NCI-H460 (cell line): ENCODE measurements at regions not wholly inside any gene's neighbourhood (a gene's known extent, or its start where the extent isn't known, plus 50 kb on each side); places are given as distances from the start of the nearest gene placed in this dataset.
A peak's percentile ranks its signal among the peaks of the same experiment; 100 is the strongest.
"Not testable (repeated sequence)": the region's sequence is repeated elsewhere in the genome, so short reads cannot be mapped to it uniquely, and the experiment has no call there.

Experiments
- DNase-seq: peaks from one replicate; pipeline ENCODE4 v3.0.0-alpha.2; 2016; ENCODE audit warnings: low read depth; ENCODE audit errors: extremely low read depth

DNA sequence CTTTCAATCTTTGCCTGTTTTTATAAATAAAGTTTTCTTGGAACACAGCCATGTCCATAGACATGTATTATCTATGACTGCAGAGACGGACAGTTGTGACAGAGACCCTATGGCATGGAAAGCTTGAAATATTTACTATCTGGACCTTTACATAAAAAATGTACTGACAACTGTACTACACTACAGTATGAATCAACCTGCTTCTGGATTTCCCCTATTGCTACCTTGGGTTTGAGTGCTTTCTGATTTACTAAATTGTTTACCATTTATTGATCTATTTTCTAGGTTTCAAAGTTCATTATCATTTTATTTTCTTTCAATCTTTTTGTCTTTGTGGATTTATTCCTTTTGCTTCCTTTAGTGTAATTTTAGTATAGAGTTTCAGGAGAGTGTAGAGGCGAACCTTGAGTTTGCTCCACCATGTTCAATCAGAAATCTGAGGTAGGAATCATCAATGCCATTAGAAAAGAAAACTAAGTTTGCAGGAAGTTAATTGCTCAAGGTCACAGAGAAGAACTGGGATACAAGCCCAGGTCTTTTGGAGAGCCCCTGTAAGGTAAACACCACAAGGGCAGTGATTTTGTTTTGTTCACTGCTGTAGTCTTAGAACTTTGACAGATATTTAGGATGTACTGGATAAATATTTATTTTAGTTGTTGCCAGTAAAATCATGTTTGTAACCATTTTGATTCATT, 352.8 kb upstream of the SYNCRIP start:
- no peak for DNase-seq

DNA sequence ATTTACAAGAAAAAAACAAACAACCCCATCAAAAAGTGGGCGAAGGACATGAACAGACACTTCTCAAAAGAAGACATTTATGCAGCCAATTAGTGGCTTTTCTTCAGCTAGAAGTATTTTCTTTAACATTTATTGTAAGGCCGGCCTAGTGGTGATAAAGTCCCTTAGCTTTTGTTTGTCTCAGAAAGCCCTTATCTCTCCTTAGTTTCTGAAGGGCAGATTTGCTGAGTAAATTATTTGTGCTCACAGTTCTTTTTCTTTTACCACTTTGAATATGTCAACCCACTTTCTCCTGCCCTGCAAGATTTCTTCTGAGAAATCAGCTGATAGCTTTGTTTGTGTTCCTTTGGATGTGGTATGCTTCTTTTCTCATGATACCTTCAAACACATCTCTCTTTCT, 344.0 kb upstream of the SYNCRIP start:
- no peak for DNase-seq

DNA sequence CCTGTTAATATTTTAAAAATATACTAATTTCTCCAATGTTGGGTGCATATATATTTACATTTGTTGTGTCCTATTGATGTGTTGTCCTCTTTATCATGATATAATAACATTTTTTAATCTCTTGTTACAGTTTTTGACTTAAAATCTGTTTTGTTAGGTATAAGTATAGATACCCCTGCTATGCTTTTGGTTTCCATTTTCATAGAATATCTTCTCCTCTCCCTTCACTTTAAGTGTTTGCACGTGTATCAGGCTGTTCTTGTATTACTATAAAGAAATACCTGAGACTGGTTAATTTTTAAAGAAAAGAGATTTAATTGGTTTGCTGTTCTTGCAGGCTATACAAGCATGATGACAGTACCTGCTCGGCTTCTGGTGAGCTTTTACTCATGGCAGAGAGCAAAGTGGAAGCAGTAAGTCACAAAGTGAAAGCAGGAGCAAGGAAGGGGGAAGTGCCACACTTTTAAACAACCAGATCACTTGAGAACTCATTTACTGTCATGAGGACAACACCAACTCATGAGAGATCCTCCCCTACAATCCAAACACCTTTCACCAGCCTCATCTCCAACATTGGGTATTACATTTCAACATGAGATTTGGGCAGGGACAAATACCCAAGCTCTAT, 340.5 kb upstream of the SYNCRIP start:
- DNase-seq, result no peak

DNA sequence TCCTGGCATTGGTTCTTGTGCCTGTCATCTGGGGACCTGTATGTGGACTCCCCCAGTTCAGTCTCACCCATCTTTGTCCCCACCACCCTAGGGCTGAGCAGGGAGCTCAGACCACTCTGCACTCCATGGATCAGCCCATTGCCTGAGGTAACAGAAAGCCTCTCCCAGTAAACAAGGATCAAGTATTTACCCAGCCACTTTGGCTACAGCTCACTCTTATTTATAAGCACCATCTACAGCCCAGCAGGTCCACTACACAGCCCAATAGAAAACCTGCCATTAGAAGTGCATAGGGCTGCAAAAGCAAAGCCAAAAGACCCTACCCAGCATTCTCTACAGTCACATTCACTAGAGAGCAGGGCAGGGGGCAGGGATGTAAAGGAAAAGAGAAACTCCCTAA, 335.0 kb upstream of the SYNCRIP start:
- no peak for DNase-seq

DNA sequence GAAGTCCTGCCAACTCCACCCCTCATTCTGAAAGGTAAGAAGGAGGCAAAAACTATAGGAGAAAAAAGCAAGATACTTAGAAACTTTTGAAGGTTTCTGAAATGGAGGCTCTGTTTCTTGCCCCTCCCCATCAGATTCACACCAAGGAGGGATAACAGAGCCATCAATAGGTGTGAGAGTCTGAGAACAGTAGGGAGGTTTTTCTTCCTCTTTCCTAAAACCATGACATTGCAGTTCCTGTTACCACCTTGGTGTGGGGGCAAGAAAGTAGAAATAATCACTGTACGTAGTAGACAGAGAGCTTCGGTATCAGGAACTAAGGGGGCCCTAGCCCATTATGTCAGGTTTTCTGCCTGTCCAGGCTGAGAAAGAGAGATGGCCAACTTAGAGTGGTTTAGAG, 333.3 kb upstream of the SYNCRIP start:
- DNase-seq, result no peak

DNA sequence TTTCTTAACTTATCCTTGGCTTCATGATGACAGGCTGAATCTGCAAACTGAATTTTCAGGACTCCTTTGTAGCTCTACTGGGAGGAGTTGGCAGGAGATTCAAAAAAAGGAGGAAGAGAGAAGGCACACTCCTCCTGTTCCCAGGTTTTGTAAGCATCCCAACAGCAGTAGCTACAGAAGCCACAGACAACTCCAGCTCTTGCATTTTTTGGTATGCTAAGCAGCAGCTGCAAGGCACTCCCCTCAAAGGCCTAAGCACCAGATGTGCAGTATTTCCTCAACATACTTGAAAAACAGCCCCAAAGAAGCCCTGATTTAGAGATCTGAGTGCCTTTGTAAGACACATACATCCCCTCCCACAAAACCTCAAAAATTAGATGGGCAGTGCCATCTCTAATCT, 328.6 kb upstream of the SYNCRIP start:
- DNase-seq, result no peak

DNA sequence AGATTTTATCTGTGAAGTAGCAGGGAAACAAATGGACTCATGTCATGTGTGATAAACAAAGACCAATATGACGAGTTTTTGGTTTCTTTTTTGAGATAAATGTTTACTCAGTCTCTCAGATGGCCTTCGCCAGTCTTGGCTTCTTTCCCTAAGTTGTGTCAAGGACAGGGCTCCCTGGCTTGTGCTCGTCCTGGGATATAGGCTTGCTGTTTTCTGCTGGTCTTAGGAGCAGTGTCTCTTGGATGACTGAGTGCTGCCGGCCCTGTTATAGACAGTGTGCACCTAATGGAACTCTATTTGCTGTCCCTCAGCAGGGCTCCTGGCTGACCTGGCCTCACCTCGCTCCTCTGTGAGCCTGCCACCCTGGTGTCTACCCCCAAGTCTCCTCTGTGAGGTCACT, 324.1 kb upstream of the SYNCRIP start:
- no peak for DNase-seq

DNA sequence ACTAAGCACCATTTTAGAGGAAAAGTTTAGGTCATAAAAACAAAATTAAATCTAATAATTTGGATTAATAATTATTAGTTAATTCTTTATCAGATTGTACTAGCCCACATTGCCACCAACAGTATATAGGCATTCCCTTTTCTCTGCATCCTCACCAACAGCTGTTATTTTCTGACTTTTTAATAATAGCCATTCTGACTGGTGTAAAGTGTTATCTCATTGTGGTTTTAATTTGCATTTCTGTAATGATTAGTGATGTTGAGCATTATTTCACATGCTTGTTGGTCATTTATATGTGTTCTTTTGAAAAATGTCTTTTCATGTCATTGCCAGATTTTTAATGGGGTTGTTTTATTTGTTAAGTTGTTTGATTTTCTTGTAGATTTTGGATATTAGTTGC, 319.1 kb upstream of the SYNCRIP start:
- no peak for DNase-seq

DNA sequence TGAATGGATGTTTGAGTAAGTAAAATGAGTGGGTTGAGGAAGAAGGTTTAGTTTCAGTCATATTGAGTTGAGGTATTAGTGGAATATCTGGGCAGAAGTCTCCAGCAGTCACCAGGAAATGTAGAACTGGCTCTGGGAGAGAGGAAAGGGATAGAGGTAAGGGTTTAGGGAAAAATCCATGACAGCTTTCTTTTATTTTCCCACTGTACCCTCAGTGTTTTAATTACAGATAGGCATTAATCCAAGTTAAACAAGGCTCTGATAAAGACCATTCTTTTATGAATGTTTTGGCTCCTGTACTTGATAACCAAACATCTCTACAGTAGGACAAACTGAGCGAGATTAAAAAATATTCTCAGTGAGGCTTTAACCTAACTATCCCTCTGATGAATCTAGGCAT, 318.4 kb upstream of the SYNCRIP start:
- no peak for DNase-seq

DNA sequence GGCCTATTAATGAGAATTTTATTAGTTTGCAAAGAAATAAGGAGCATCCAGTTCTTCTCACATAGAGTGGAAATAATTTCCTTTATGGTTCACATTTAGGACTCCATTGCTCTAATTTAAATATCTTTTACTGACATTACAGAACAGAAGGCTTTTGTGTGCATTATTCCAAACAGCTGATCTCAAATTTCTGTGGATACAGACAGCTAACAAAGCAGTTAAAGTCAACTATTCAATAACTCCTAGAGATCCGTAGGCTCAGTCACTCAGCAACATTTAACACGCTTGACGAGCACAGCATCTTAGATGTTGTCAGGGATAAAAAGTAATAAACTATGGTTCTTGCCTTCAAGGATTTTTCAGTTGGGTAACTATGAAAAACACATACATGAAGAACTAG, 305.8 kb upstream of the SYNCRIP start:
- no peak for DNase-seq

DNA sequence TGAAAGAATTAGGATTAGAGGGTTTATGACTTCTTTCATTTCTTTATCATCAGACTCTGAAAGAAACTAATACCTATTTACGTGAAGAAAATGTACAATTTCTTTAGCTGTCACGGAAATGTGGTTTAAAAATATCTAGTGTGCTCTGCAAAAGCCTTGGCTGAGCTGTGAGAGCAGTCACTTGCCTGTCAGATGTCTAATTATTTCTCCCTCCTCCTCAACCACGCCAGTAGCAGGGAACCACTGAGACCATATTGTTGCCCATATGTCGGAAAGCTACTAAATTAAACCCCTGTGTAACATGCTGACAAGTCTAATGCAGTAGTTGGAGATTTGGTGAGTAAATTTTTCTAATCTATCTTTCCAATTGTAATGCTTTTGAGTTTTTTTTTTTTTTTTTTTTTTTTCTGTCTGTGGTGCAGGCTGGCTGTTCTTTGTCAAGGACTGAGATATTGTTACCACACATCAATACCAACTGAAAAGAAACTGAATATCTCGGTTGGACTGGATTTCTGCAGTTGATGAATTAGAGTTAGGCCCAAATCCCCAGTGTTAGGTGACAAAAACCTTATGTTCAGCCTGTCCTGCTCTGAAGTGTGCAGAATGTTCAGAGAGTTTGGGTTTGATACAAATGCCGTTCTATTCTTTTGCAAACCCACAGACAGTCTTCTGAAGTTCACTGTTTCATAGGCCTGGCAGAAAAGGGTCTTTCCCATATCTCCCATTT, 302.9 kb upstream of the SYNCRIP start:
- DNase-seq, result no peak

DNA sequence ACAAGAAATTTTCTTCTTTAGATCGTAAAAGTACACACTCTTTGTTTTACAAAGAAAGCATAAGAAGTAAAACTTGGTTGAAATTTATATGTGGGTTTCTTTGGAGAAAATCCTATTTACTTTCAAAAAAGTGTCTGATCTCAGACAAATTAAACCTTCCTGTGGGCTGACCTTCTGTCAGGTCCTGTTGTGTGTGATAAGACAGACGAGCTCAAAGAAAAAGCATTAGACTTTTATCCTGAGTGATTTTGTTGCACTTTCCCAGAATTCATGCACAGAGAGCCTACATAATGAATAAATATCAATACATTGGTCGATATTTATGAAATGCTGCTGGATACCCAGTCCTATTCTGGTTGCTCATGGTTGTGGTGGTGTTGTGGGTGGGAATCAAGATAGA, 302.1 kb upstream of the SYNCRIP start:
- no peak for DNase-seq

DNA sequence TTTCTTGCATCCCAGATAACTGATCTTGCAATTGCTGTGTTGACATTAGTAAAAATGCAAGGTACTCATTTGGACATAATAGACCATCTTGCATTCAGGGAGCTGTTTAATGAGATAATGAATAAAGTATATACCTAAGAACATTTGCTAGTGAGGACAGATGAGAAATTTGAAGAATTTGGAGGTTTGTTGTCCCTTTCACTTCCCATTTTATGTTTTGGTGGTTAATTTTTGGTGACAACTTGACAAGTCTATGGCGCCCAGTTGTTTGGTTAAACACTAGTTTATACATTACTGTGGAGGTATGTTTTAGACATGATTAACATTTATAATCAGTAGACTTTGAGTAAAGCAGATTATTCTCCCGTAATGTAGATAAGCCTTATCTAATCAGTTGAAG, 300.2 kb upstream of the SYNCRIP start:
- DNase-seq, result no peak

DNA sequence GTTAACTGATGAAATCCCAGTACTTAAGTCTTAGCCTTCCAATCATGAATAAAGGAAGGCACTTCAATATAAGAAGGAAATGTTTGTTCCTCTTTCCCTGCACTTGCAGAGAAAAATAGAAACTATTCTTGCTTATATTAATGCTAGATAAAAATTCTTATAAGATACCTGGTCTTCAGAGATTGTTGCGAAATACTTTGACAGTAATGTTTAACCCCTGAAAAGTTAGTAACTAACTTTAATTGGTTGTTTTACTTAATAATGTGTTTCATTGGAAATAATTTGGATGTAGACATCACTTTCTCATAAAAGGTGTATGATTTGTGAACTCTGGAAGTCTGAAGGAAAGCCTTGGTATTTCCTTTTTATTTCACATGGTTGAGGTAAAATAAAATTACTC, 294.2 kb upstream of the SYNCRIP start:
- DNase-seq, result no peak

DNA sequence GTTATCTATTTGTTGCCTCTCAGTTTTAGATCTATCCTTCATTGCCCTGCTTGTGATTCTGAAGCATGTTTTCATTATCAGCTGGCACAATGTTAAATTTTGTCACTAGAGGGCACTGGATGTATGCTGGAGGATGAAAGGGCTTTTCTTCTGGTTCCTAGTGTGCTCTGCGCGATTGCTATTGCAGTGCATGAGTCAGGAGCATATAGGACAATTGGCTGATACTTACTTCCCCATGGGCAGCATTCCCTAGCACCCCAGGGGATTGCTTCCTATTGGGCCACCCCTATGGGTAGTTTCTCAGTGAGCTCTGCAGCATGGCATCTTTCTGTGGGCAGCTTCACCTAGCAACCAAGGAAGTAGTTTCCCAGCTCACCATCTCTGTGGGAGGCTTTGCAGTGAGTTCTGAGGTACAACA, 280.3 kb upstream of the SYNCRIP start:
- DNase-seq, result peak; percentile 23

DNA sequence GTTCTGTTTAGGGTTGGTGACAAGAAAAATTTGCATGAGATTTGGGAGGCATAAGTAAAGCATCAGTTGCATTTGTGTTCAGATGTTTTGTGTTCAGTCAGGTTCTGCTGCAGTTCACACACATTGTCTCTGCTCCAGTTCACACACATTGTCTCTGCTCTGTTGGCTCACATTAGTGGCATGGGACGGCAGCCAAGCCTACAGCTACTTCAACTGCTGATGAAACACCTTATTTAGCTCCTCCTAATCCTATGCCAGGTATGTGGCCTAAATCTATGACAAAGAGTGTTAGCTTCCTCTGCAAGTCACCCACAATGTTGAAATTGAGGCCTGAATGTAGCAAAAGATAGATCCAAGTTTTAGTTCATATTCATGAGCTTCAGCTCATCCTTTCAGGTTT, 278.1 kb upstream of the SYNCRIP start:
- no peak for DNase-seq

DNA sequence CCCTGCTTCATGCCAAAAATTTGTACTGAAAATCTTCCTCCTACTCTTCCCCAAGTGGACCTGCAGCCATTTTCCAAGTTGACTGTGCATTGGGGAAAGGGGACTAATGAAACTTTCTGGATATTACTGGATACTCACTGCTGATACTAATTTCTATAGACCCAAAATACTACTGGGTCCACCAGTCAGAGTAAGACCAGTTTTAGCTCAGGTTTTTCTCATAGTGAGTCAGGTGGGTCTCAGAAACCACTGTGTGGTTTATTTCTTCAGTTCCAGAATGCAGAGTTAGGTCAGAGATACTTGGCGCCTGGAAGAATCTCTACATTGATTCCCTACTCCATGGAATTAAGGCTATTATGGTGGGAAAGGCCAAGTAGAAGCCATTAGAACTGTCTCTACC, 274.8 kb upstream of the SYNCRIP start:
- no peak for DNase-seq

DNA sequence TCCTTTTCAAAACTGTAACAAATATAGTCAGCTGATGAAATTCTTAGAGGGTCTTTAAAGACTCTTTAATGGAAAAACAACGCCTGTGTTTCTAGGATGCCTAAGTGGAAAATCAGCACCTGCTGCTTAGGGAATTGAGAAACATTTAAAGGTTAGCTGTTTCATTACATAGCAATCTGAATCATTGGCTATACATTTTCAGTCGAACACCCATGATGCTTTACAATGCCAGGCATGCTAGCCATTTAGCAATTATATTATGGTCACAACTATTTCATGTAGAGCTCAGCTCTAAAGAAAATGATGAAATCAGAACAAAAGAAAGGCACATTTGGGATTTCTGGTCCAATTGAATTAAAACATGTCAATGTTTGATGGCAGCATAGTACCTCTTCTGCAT, 270.3 kb upstream of the SYNCRIP start:
- DNase-seq, result no peak

DNA sequence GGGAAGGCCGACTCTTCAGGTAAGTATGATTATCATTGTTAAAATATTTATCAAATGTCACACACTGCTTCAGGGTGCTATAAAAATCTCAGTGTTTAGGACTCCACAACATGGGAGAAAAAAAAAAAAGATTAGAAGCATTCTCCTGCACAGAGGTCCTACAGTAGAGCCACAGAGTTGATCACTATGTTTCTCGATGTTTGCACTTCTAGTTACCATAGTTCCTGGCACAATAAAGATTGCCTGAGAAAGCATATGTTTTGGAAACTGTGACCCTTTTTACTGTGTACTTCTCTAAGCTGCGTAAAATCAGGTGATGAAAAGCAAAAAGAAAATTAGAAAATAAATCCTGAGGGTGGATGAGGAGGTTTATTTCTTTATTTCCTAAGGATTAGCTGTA, 269.9 kb upstream of the SYNCRIP start:
- no peak for DNase-seq

DNA sequence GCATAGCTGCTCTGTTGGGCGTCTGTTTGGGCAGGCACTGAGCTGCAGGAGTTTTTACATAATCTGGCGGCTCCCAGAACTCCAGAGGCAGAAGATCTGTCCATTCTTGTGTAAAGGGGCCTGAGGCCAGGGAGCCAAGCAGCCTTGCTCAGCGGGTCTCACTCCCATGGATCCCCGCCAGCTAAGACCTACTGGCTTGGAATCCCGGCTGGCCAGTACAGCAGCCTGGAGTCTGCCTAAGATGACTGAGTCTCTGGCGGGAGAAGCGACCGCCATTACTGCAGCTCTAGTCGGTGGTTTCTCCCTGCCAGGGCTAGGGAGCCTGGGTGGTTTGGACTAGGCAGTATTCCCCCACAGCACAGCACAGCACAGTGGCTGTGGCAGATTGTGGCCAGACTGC, 268.4 kb upstream of the SYNCRIP start:
- DNase-seq, result no peak

DNA sequence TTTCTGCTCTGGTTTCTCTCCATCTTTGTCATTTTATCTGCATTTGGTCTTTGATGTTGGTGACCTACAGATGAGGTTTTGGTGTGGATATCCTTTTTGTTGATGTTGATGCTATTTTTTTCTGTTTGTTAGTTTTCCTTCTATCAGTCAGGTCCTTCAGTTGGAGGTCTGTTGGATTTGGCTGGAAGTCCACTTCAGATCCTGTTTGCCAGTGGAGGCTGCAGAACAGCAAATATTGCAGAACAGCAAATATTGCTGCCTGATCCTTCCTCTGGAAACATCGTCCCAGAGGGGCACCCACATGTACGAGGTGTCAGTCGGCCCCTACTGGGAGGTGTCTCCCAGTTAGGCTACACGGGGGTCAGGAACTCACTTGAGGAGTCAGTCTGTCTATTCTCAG, 265.4 kb upstream of the SYNCRIP start:
- not testable (repeated sequence) for DNase-seq

DNA sequence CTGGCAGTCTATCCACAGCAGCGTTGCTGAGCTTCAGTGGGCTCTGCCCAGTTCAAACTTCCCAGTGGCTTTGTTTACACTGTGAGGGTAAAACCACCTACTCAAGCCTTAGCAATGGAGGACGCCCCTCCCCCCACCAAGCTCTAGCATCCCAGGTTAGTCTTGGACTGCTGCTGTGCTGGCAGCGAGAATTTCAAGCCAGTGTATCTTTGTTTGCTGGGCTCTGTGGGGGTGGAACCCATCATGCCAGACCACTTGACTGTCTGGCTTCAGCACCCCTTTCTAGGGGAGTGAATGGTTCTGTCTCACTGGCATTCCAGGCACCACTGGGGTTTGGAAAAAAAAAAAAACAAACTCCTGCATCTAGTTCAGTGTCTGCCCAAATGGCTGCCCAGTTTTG, 249.7 kb upstream of the SYNCRIP start:
- DNase-seq, result no peak
